Spinal cord (tissue), 9 donors: ENCODE measurements at regions not wholly inside any gene's neighbourhood (a gene's known extent, or its start where the extent isn't known, plus 50 kb on each side); places are given as distances from the start of the nearest gene placed in this dataset.

ENCODE experiments used
- DNase-seq, 6 donors: peaks; one replicate each; pipeline versions ENCODE4 v3.0.0 to v3.0.0-alpha.2; 2013 to 2015; ENCODE audit warnings: low spot score in 6 of 6, low read depth in 4 of 6
- H3K27ac ChIP-seq: one replicate; pipeline ENCODE4 v1.5.1; 2013; ENCODE audit warnings: low read depth, low read length, control low read depth
- H3K27me3 ChIP-seq: one replicate; pipeline ENCODE4 v1.6.1; 2013; ENCODE audit warnings: low read length; ENCODE audit not compliant: control insufficient read depth, insufficient read depth
- H3K36me3 ChIP-seq: one replicate; pipeline ENCODE4 v1.6.1; 2013; ENCODE audit warnings: low read length; ENCODE audit not compliant: control insufficient read depth, insufficient read depth
- H3K4me1 ChIP-seq: one replicate; pipeline ENCODE4 v1.6.1; 2013; ENCODE audit warnings: low read length; ENCODE audit not compliant: control insufficient read depth, insufficient read depth
- H3K4me3 ChIP-seq: one replicate; pipeline ENCODE4 v1.5.1; 2013; ENCODE audit warnings: low read depth, low read length, control low read depth
- H3K9me3 ChIP-seq: one replicate; pipeline ENCODE4 v1.6.1; 2013; ENCODE audit warnings: low read length; ENCODE audit not compliant: control insufficient read depth, insufficient read depth
- WGBS: methylation state at CpG from one replicate; pipeline ENCODE4 v1.1.5; 2013; ENCODE audit warnings: missing lambda C conversion rate; ENCODE audit not compliant: insufficient coverage; 5-methylcytosine and 5-hydroxymethylcytosine counted together
- donor health status: healthy.

- Histone ChIP-seq H3K4me3 (no peak overlapping the region), H3K9me3 (no peaks in the 10 kb centered on the region), H3K4me1 (peaks cover 4% of the 10 kb centered on the region), H3K36me3 (no peaks in the 10 kb centered on the region), H3K27ac (no peak overlapping the region), H3K27me3 (no peaks in the 10 kb centered on the region)
- WGBS: no CpG with 5 or more reads among the region's 1 CpG
- DNase-seq: no peak
Observed at GRCh38 chr5:124593952-124594351, 152.5 kb downstream of the ZNF608 start.

GRCh38 chr5:124592891-124593290 is 153.5 kb downstream of the ZNF608 start:
- no peak for DNase-seq
- H3K27me3 ChIP-seq: no peaks in the 10 kb centered on the region
- H3K4me3 ChIP-seq: no peak overlapping the region
- peaks cover 4% of the 10 kb centered on the region for H3K4me1 ChIP-seq
- 63% methylated on average over 1 of the region's 2 CpGs for WGBS
- no peak overlapping the region for H3K27ac ChIP-seq
- H3K36me3 ChIP-seq: no peaks in the 10 kb centered on the region
- H3K9me3 ChIP-seq: no peaks in the 10 kb centered on the region

- WGBS: 91% methylated on average over 3 of the region's 5 CpGs
- no peak for DNase-seq
- no peaks in the 10 kb centered on the region for H3K27me3 ChIP-seq
- no peak overlapping the region for H3K4me3 ChIP-seq
- H3K27ac ChIP-seq: no peak overlapping the region
- no peaks in the 10 kb centered on the region for H3K36me3 ChIP-seq
- no peaks in the 10 kb centered on the region for H3K9me3 ChIP-seq
- peaks cover 4% of the 10 kb centered on the region for H3K4me1 ChIP-seq
Observed at GRCh38 chr5:124591583-124591982, 154.9 kb downstream of the ZNF608 start.

- Histone ChIP-seq H3K4me3 (no peak overlapping the region), H3K27ac (no peak overlapping the region), H3K9me3 (no peaks in the 10 kb centered on the region), H3K27me3 (no peaks in the 10 kb centered on the region), H3K4me1 (peaks cover 4% of the 10 kb centered on the region), H3K36me3 (no peaks in the 10 kb centered on the region)
- WGBS: no CpG with 5 or more reads among the region's 1 CpG
- DNase-seq: no peak
Observed at GRCh38 chr5:124590686-124591085, 155.8 kb downstream of the ZNF608 start.

- H3K9me3 ChIP-seq: no peaks in the 10 kb centered on the region
- H3K4me1 ChIP-seq: no peaks in the 10 kb centered on the region
- no peaks in the 10 kb centered on the region for H3K36me3 ChIP-seq
- no peak for DNase-seq
- H3K4me3 ChIP-seq: no peak overlapping the region
- H3K27me3 ChIP-seq: no peaks in the 10 kb centered on the region
- no peak overlapping the region for H3K27ac ChIP-seq
- WGBS: no CpG with 5 or more reads among the region's 4 CpGs
Observed at GRCh38 chr5:124587280-124587679, 159.2 kb downstream of the ZNF608 start.

- H3K27me3 ChIP-seq: no peaks in the 10 kb centered on the region
- H3K4me3 ChIP-seq: no peak overlapping the region
- no peaks in the 10 kb centered on the region for H3K9me3 ChIP-seq
- no peaks in the 10 kb centered on the region for H3K36me3 ChIP-seq
- WGBS: 85% methylated on average over 2 of the region's 4 CpGs
- H3K4me1 ChIP-seq: peaks cover 15% of the 10 kb centered on the region
- H3K27ac ChIP-seq: no peak overlapping the region
- DNase-seq: no peak
Observed at GRCh38 chr5:124584991-124585715, 161.3 kb downstream of the ZNF608 start.

- DNase-seq: no peak
- no peak overlapping the region for H3K27ac ChIP-seq
- H3K36me3 ChIP-seq: no peaks in the 10 kb centered on the region
- WGBS: 90% methylated on average over 3 of the region's 7 CpGs
- no peaks in the 10 kb centered on the region for H3K9me3 ChIP-seq
- H3K4me1 ChIP-seq: peaks cover 15% of the 10 kb centered on the region
- no peaks in the 10 kb centered on the region for H3K27me3 ChIP-seq
- H3K4me3 ChIP-seq: no peak overlapping the region
Observed at GRCh38 chr5:124583469-124584350, 162.7 kb downstream of the ZNF608 start.

GRCh38 chr5:124582561-124582840 is 163.9 kb downstream of the ZNF608 start:
- DNase-seq: no peak
- H3K4me1 ChIP-seq: peaks cover 15% of the 10 kb centered on the region
- H3K27ac ChIP-seq: no peak overlapping the region
- H3K36me3 ChIP-seq: no peaks in the 10 kb centered on the region
- H3K4me3 ChIP-seq: no peak overlapping the region
- H3K9me3 ChIP-seq: no peaks in the 10 kb centered on the region
- no CpG with 5 or more reads among the region's 1 CpG for WGBS
- H3K27me3 ChIP-seq: no peaks in the 10 kb centered on the region

- Histone ChIP-seq H3K9me3 (no peaks in the 10 kb centered on the region), H3K36me3 (no peaks in the 10 kb centered on the region), H3K4me1 (peaks cover 15% of the 10 kb centered on the region), H3K27me3 (no peaks in the 10 kb centered on the region), H3K27ac (peak overlapping the region; percentile 61), H3K4me3 (no peak overlapping the region)
- peak in 2 of 6 donors; percentile 32 to 89 for DNase-seq
- WGBS: 45% methylated on average over 7 of the region's 10 CpGs
Observed at GRCh38 chr5:124581738-124582560, 164.5 kb downstream of the ZNF608 start.
